HG02798 (cell line): ENCODE measurements at regions not wholly inside any gene's neighbourhood (a gene's known extent, or its start where the extent isn't known, plus 50 kb on each side); places are given as distances from the start of the nearest gene placed in this dataset.

Experiments
- ATAC-seq: cut with Tn5 transposase; IDR thresholded peaks from one replicate; pipeline ENCODE4 v1.9.1; 2021; ENCODE audit warnings: mild to moderate bottlenecking; ENCODE audit not compliant: unreplicated experiment, poor library complexity

- no peak for ATAC-seq
Observed at GRCh38 chr20:6626805-6627204, 140.7 kb upstream of the BMP2 start.

GRCh38 chr20:6623989-6624388 lies 143.5 kb upstream of the BMP2 start:
- ATAC-seq, result peak; percentile 99

GRCh38 chr20:6622041-6622440 lies 145.4 kb upstream of the BMP2 start:
- ATAC-seq, result no peak

- ATAC-seq, result no peak
Observed at GRCh38 chr20:6618051-6618450, 149.4 kb upstream of the BMP2 start.

GRCh38 chr20:6616421-6616820 lies 151.1 kb upstream of the BMP2 start:
- no peak for ATAC-seq

- no peak for ATAC-seq
Observed at GRCh38 chr20:6614836-6615235, 152.7 kb upstream of the BMP2 start.

GRCh38 chr20:6613280-6613861 lies 154.1 kb upstream of the BMP2 start:
- peak; percentile 43 for ATAC-seq

GRCh38 chr20:6612606-6612923 lies 154.9 kb upstream of the BMP2 start:
- ATAC-seq, result peak; percentile 42

- no peak for ATAC-seq
Observed at GRCh38 chr20:6611911-6612605, 155.4 kb upstream of the BMP2 start.

GRCh38 chr20:6606651-6607050 lies 160.8 kb upstream of the BMP2 start:
- ATAC-seq, result no peak

- ATAC-seq, result no peak
Observed at GRCh38 chr20:6605055-6605935, 162.2 kb upstream of the BMP2 start.

- ATAC-seq, result no peak
Observed at GRCh38 chr20:6604179-6604578, 163.3 kb upstream of the BMP2 start.

GRCh38 chr20:6599876-6600735 lies 167.4 kb upstream of the BMP2 start:
- ATAC-seq, result no peak

- no peak for ATAC-seq
Observed at GRCh38 chr20:6595704-6596103, 171.8 kb upstream of the BMP2 start.

GRCh38 chr20:6590891-6591637 lies 176.4 kb upstream of the BMP2 start:
- no peak for ATAC-seq

GRCh38 chr20:6588296-6588695 lies 179.2 kb upstream of the BMP2 start:
- ATAC-seq, result no peak

- ATAC-seq, result peak; percentile 80
Observed at GRCh38 chr20:6583134-6583738, 184.2 kb upstream of the BMP2 start.

GRCh38 chr20:6582449-6582848 lies 185.0 kb upstream of the BMP2 start:
- no peak for ATAC-seq

GRCh38 chr20:6580486-6580885 lies 187.0 kb upstream of the BMP2 start:
- ATAC-seq, result no peak
